Mesenchymal stem cell (in vitro differentiated cells and primary cell): ENCODE measurements at regions not wholly inside any gene's neighbourhood (a gene's known extent, or its start where the extent isn't known, plus 50 kb on each side); places are given as distances from the start of the nearest gene placed in this dataset.

ENCODE experiments used
- DNase-seq: peaks from one replicate; pipeline ENCODE4 v3.0.0-alpha.2; 2013
- H2AFZ ChIP-seq: one replicate; pipeline ENCODE4 v1.6.1; 2013; ENCODE audit warnings: low read depth, mild to moderate bottlenecking, control low read depth, inconsistent platforms, low read length, moderate library complexity
- H2AK5ac ChIP-seq: 2 replicates; pipeline ENCODE4 v1.6.1; 2013; ENCODE audit warnings: low read length, moderate library complexity, mild to moderate bottlenecking, inconsistent platforms; ENCODE audit not compliant: severe bottlenecking
- H2BK120ac ChIP-seq: one replicate; pipeline ENCODE4 v1.6.1; 2013; ENCODE audit warnings: low read depth, mild to moderate bottlenecking, inconsistent platforms, low read length, moderate library complexity
- H2BK12ac ChIP-seq, 2 experiments: one replicate each; pipeline ENCODE4 v1.6.1; 2013; ENCODE audit warnings: inconsistent platforms in 2 of 2, low read length in 2 of 2, mild to moderate bottlenecking in 2 of 2, moderate library complexity in 2 of 2, control low read depth in 1 of 2
- H2BK15ac ChIP-seq: one replicate; pipeline ENCODE4 v1.6.1; 2013; ENCODE audit warnings: mild to moderate bottlenecking, low read depth, inconsistent platforms; ENCODE audit not compliant: poor library complexity, severe bottlenecking
- H2BK5ac ChIP-seq: 2 replicates; pipeline ENCODE4 v1.6.1; 2013; ENCODE audit warnings: low read depth, mild to moderate bottlenecking, low read length, control low read depth, inconsistent platforms; ENCODE audit not compliant: poor library complexity, severe bottlenecking
- H3K14ac ChIP-seq, 2 experiments: one replicate each; pipeline ENCODE4 v1.6.1; 2013; ENCODE audit warnings: inconsistent platforms in 2 of 2, low read length in 2 of 2, control low read depth in 1 of 2, mild to moderate bottlenecking in 1 of 2, moderate library complexity in 1 of 2
- H3K18ac ChIP-seq, 2 experiments: one replicate each; pipeline ENCODE4 v1.6.1; 2013; ENCODE audit warnings: inconsistent platforms in 2 of 2, low read length in 2 of 2, control low read depth in 1 of 2, low read depth in 1 of 2, mild to moderate bottlenecking in 1 of 2
- H3K23ac ChIP-seq, 2 experiments: one replicate each; pipeline ENCODE4 v1.6.1; 2013; ENCODE audit warnings: inconsistent platforms in 2 of 2, low read length in 2 of 2, mild to moderate bottlenecking in 2 of 2, moderate library complexity in 2 of 2, control low read depth in 1 of 2
- H3K27ac ChIP-seq: 2 replicates; pipeline ENCODE4 v1.5.1; 2013; ENCODE audit warnings: mild to moderate bottlenecking, moderate library complexity, low read length, control low read depth, inconsistent platforms; ENCODE audit not compliant: poor library complexity, severe bottlenecking
- H3K27me3 ChIP-seq, 2 experiments: 2 replicates each; pipeline versions ENCODE4 v1.6.1 to v1.7.0; 2013; ENCODE audit warnings: low read length in 2 of 2, mild to moderate bottlenecking in 2 of 2, moderate library complexity in 2 of 2, control low read depth in 1 of 2, inconsistent platforms in 1 of 2; ENCODE audit not compliant: control insufficient read depth in 1 of 2, insufficient read depth in 1 of 2
- H3K36me3 ChIP-seq, 2 experiments: 2 replicates each; pipeline versions ENCODE4 v1.6.1 to v1.7.0; 2013; ENCODE audit warnings: low read length in 2 of 2, control low read depth in 1 of 2, inconsistent platforms in 1 of 2, low read depth in 1 of 2, mild to moderate bottlenecking in 1 of 2; ENCODE audit not compliant: insufficient read depth in 2 of 2, control insufficient read depth in 1 of 2
- H3K4ac ChIP-seq, 2 experiments: one replicate each; pipeline ENCODE4 v1.6.1; 2013; ENCODE audit warnings: inconsistent platforms in 2 of 2, low read length in 2 of 2, mild to moderate bottlenecking in 2 of 2, moderate library complexity in 2 of 2, control low read depth in 1 of 2, low read depth in 1 of 2
- H3K4me1 ChIP-seq: 2 replicates; pipeline ENCODE4 v1.6.1; 2013; ENCODE audit warnings: low read depth, low read length, control low read depth; ENCODE audit not compliant: control insufficient read depth, insufficient read depth
- H3K4me2 ChIP-seq: 2 replicates; pipeline ENCODE4 v1.6.1; 2013; ENCODE audit warnings: low read length, mild to moderate bottlenecking, inconsistent platforms; ENCODE audit not compliant: poor library complexity, severe bottlenecking
- H3K4me3 ChIP-seq, 2 experiments: 2 replicates each; pipeline versions ENCODE4 v1.5.1 to v1.7.0; 2013; ENCODE audit warnings: low read length in 2 of 2, mild to moderate bottlenecking in 2 of 2, control low read depth in 1 of 2, low read depth in 1 of 2; ENCODE audit not compliant: insufficient read depth in 1 of 2
- H3K79me1 ChIP-seq: replicated peaks from 2 replicates; pipeline ENCODE4 v1.6.1; 2013; ENCODE audit warnings: mild to moderate bottlenecking, control low read depth, low read length, inconsistent platforms; ENCODE audit not compliant: poor library complexity, severe bottlenecking
- H3K9ac ChIP-seq: 2 replicates; pipeline ENCODE4 v1.7.0; 2013; ENCODE audit warnings: mild to moderate bottlenecking, low read length, moderate library complexity
- H3K9me3 ChIP-seq: 2 replicates; pipeline ENCODE4 v1.7.0; 2013; ENCODE audit warnings: mild to moderate bottlenecking, low read length; ENCODE audit not compliant: control insufficient read depth
- H4K8ac ChIP-seq: one replicate; pipeline ENCODE4 v1.6.1; 2013; ENCODE audit warnings: inconsistent platforms, mild to moderate bottlenecking, low read length, moderate library complexity
- H4K91ac ChIP-seq: one replicate; pipeline ENCODE4 v1.6.1; 2013; ENCODE audit warnings: mild to moderate bottlenecking, low read length, inconsistent platforms
- WGBS: methylation state at CpG from one replicate; pipeline ENCODE4 v1.1.7; 2013; ENCODE audit warnings: mixed read lengths; 5-methylcytosine and 5-hydroxymethylcytosine counted together

DNA sequence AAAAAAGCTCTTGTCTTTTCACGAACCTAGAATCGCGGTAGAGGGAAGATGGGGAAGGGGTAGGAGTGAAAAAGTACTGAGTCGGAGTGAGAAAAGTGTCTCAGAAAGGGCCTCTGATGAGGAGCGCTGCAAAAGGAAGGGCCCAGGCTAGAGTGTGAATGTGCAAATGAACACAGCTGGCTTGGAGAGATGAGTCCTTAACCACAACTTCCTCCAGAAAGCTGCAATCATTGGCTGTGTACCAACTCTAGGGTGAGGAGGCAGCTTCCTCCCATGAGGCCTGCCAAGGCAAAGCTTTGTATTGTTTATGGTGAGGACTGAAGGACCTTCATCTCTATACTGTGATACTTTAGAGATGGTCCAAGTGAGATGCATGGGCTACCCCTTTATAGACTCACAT is 566.9 kb upstream of the ANO5 start:
- WGBS, result 83% methylated on average over 5 of the region's 5 CpGs
- no peak overlapping the region for H2AK5ac ChIP-seq
- H3K18ac ChIP-seq, result no peak overlapping the region
- H2BK15ac ChIP-seq, result no peak overlapping the region
- no peak overlapping the region for H3K4me2 ChIP-seq
- H4K8ac ChIP-seq, result no peak overlapping the region
- no peaks in the 10 kb centered on the region for H3K79me1 ChIP-seq
- H2BK12ac ChIP-seq, result no peak overlapping the region
- H2BK120ac ChIP-seq, result no peak overlapping the region
- H3K23ac ChIP-seq, result no peak overlapping the region
- H3K9ac ChIP-seq, result no peak overlapping the region
- H3K27me3 ChIP-seq, result no peaks in the 10 kb centered on the region
- no peak overlapping the region for H3K14ac ChIP-seq
- H3K4ac ChIP-seq, result no peak overlapping the region
- H4K91ac ChIP-seq, result no peak overlapping the region
- no peak overlapping the region for H3K4me3 ChIP-seq
- no peaks in the 10 kb centered on the region for H3K9me3 ChIP-seq
- H2AFZ ChIP-seq, result no peak overlapping the region
- no peaks in the 10 kb centered on the region for H3K36me3 ChIP-seq
- H3K27ac ChIP-seq, result no peak overlapping the region
- no peaks in the 10 kb centered on the region for H3K4me1 ChIP-seq
- no peak overlapping the region for H2BK5ac ChIP-seq
- DNase-seq, result no peak

DNA sequence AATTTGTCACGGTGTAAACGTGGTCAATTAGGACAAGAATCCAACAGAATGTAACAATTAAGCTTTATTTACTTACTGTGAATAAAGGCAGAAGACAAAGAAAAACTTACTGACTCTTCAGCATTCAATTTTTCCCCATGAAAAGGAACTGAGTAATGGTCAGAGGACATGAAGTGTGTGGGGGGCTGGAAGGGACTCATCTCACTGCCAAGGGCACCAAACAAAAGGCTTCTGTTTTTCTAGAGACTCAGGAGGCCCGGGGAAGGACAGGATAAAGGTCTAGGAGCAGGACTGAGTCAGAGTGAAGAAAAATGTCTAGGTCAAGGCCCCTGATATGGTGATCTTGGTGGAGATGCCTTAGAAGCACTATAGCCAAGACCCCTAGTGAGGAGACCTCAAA is 564.2 kb upstream of the ANO5 start:
- Histone ChIP-seq H2AK5ac (no peak overlapping the region), H3K79me1 (no peaks in the 10 kb centered on the region), H3K4me1 (no peaks in the 10 kb centered on the region), H3K23ac (no peak overlapping the region), H3K18ac (no peak overlapping the region), H3K4me3 (no peak overlapping the region), H2BK12ac (no peak overlapping the region), H3K4me2 (no peak overlapping the region), H3K36me3 (no peaks in the 10 kb centered on the region), H3K9ac (no peak overlapping the region), H3K27ac (no peak overlapping the region), H2AFZ (no peak overlapping the region), H2BK120ac (no peak overlapping the region), H3K9me3 (no peaks in the 10 kb centered on the region), H3K4ac (no peak overlapping the region), H2BK5ac (no peak overlapping the region), H2BK15ac (no peak overlapping the region), H3K27me3 (no peaks in the 10 kb centered on the region), H4K91ac (no peak overlapping the region), H3K14ac (no peak overlapping the region), H4K8ac (no peak overlapping the region)
- no peak for DNase-seq
- 17% methylated on average over 1 of the region's 3 CpGs for WGBS

DNA sequence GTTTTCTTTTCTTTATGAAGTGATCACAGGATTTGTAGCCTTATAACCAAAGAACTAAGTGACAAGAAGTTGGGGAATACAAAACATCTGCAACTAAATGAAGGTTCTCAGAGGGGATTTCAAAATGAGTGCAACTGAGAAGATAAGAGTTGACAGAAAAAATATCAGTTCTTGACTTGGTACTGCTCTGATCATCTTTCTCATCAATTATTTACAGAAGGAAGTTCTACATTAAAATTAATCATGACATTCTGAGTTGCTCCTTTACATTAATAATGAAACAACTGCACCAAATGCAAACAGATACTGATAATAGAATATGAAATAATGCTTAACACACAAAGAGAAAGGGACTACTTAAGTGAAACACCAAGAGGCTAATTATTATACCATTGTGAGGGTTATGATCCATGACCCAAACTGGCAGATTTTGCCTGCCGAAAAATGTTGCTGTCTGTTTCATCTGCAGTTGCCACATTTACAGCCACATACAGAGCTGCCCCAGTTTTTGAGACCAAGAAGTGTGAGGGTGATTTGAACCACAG is 561.9 kb upstream of the ANO5 start:
- H2BK120ac ChIP-seq, result no peak overlapping the region
- H3K4me2 ChIP-seq, result no peak overlapping the region
- H3K36me3 ChIP-seq, result no peaks in the 10 kb centered on the region
- no peaks in the 10 kb centered on the region for H3K79me1 ChIP-seq
- no peak overlapping the region for H3K4ac ChIP-seq
- H2AK5ac ChIP-seq, result no peak overlapping the region
- no peak overlapping the region for H3K18ac ChIP-seq
- H2BK15ac ChIP-seq, result no peak overlapping the region
- WGBS, result 57% methylated on average over 1 of the region's 1 CpG
- no peaks in the 10 kb centered on the region for H3K27me3 ChIP-seq
- H3K9me3 ChIP-seq, result no peaks in the 10 kb centered on the region
- H3K23ac ChIP-seq, result no peak overlapping the region
- H2AFZ ChIP-seq, result no peak overlapping the region
- no peak overlapping the region for H4K8ac ChIP-seq
- no peak overlapping the region for H3K14ac ChIP-seq
- no peak for DNase-seq
- no peak overlapping the region for H4K91ac ChIP-seq
- no peak overlapping the region for H2BK5ac ChIP-seq
- no peak overlapping the region for H2BK12ac ChIP-seq
- no peaks in the 10 kb centered on the region for H3K4me1 ChIP-seq
- H3K4me3 ChIP-seq, result no peak overlapping the region
- H3K9ac ChIP-seq, result no peak overlapping the region
- no peak overlapping the region for H3K27ac ChIP-seq

DNA sequence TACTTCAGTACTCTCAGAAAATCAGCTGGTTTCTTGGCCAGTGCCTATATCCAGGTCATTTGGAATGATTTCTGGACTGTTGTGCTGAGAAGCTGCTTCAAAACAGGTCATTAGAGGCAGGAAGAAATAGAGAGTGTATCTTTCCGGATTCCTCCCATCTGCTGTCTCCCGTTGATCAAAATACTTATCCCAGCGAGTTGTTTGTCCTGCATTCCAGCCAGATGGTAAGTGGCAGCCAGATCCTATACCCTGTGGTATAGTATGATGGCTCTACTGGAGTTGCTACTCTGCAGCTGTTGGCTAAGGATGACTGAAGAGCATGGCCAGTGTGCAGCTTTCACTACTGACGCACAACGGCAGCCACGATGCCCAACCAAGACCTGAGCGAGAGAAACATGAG is 560.9 kb upstream of the ANO5 start:
- H3K27me3 ChIP-seq, result no peaks in the 10 kb centered on the region
- H2BK5ac ChIP-seq, result no peak overlapping the region
- H3K27ac ChIP-seq, result no peak overlapping the region
- no peak overlapping the region for H2BK12ac ChIP-seq
- no peaks in the 10 kb centered on the region for H3K36me3 ChIP-seq
- H2AFZ ChIP-seq, result no peak overlapping the region
- H3K4me2 ChIP-seq, result no peak overlapping the region
- no peak overlapping the region for H3K4me3 ChIP-seq
- H3K9ac ChIP-seq, result no peak overlapping the region
- DNase-seq, result no peak
- H4K8ac ChIP-seq, result no peak overlapping the region
- no peak overlapping the region for H3K23ac ChIP-seq
- no peak overlapping the region for H2BK15ac ChIP-seq
- H3K4ac ChIP-seq, result no peak overlapping the region
- no peak overlapping the region for H3K18ac ChIP-seq
- H3K4me1 ChIP-seq, result no peaks in the 10 kb centered on the region
- H2AK5ac ChIP-seq, result no peak overlapping the region
- H3K14ac ChIP-seq, result no peak overlapping the region
- H2BK120ac ChIP-seq, result no peak overlapping the region
- 90% methylated on average over 7 of the region's 7 CpGs for WGBS
- H4K91ac ChIP-seq, result no peak overlapping the region
- H3K79me1 ChIP-seq, result no peaks in the 10 kb centered on the region
- H3K9me3 ChIP-seq, result no peaks in the 10 kb centered on the region
